Keratinocyte (primary cell): ENCODE measurements at regions not wholly inside any gene's neighbourhood (a gene's known extent, or its start where the extent isn't known, plus 50 kb on each side); places are given as distances from the start of the nearest gene placed in this dataset.
"Not testable (repeated sequence)": the region's sequence is repeated elsewhere in the genome, so short reads cannot be mapped to it uniquely, and the experiment has no call there.

Experiments
- EZH2 ChIP-seq: IDR thresholded peaks from one replicate; pipeline ENCODE4 v1.6.1; 2012; ENCODE audit warnings: inconsistent platforms, mild to moderate bottlenecking, low read length, moderate library complexity
- TF ChIP-seq, protein P1 (sequence below), 3 experiments: IDR thresholded peaks in 1 of 3; conservative IDR thresholded peaks in 1 of 3; optimal IDR thresholded peaks in 1 of 3; 2 replicates in 2 of 3; 3 replicates in 1 of 3; pipeline versions ENCODE3 to v1.5.1; 2011; ENCODE audit warnings: low read length in 3 of 3, mild to moderate bottlenecking in 3 of 3, moderate library complexity in 2 of 3, control low read depth in 1 of 3, inconsistent platforms in 1 of 3; ENCODE audit not compliant: insufficient read depth in 2 of 3; ENCODE audit errors: extremely low read depth in 1 of 3

DNA sequence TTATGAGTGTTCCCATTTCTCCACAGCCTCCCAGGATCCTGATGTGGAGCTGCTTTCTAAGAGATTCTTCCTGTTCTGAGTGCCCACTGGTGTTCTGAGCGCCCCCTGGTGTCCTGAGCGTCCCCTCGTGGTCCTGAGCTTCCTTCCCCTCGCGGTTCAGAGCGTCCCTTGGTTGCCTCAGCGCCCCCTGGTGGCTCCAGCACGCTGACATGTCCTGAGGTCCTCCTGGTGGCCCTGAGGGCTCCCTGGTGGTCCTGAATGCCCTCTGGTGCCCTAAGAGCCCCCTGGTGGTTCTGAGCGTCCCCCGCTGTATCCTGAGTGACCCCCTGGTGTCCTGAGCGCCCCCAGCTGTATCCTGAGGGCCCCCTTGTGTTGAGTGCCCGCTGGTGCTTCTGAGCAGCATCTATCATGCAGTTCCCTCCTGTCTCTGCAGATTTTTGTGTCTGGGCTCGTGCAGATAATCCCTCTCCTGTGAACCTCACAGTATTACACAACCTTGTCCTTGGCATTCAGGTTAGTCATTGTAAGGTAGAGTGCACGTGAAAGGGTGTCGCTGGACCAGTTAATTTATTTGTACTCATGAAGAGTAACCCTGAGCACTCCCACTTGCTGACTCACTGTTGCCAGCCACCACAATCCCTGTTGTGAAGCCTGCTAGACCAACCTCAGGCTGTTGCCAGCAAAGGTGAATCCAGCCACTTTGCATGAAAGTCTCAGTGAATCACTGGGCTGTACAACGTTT is 1214.9 kb downstream of the TMEM121 start:
- TF ChIP-seq, protein P1, sequence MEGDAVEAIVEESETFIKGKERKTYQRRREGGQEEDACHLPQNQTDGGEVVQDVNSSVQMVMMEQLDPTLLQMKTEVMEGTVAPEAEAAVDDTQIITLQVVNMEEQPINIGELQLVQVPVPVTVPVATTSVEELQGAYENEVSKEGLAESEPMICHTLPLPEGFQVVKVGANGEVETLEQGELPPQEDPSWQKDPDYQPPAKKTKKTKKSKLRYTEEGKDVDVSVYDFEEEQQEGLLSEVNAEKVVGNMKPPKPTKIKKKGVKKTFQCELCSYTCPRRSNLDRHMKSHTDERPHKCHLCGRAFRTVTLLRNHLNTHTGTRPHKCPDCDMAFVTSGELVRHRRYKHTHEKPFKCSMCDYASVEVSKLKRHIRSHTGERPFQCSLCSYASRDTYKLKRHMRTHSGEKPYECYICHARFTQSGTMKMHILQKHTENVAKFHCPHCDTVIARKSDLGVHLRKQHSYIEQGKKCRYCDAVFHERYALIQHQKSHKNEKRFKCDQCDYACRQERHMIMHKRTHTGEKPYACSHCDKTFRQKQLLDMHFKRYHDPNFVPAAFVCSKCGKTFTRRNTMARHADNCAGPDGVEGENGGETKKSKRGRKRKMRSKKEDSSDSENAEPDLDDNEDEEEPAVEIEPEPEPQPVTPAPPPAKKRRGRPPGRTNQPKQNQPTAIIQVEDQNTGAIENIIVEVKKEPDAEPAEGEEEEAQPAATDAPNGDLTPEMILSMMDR (optimal IDR thresholded peaks at IDR 0.05 in 1 of 3, IDR thresholded peaks at IDR 0.05 in 1 of 3, conservative IDR thresholded peaks at IDR 0.05 in 1 of 3; ENCODE audit: extremely low read depth in 1 of 3, insufficient read depth in 2 of 3, low read length in 3 of 3): not testable (repeated sequence)
- TF ChIP-seq EZH2: not testable (repeated sequence)
